ENCODE measurements at regions not wholly inside any gene's neighbourhood (a gene's known extent, or its start where the extent isn't known, plus 50 kb on each side); places are given as distances from the start of the nearest gene placed in this dataset.

DNA sequence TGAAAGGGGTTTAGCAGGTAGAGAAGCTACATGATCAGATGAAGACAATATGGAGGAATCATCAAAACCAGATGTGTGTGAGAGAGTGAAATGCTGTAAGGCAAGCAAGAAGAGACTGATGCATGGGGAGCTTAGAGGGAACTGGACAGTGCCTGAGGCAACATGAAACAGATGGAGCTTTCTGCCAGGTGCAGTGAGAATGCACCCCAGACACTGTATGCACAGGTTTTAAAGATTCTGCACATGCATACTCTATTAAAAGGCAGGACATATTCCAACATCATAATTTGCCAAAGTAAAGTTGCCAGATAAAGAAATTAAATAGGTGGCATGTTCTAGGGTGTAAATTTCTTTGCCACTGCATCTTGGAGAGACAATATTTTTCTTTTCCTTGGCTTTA is 200.1 kb downstream of the AMY1C start:
- no peak overlapping the region for H3K4me3 ChIP-seq (ENCODE audit: low read depth, low read length)
- TF ChIP-seq, protein P1, sequence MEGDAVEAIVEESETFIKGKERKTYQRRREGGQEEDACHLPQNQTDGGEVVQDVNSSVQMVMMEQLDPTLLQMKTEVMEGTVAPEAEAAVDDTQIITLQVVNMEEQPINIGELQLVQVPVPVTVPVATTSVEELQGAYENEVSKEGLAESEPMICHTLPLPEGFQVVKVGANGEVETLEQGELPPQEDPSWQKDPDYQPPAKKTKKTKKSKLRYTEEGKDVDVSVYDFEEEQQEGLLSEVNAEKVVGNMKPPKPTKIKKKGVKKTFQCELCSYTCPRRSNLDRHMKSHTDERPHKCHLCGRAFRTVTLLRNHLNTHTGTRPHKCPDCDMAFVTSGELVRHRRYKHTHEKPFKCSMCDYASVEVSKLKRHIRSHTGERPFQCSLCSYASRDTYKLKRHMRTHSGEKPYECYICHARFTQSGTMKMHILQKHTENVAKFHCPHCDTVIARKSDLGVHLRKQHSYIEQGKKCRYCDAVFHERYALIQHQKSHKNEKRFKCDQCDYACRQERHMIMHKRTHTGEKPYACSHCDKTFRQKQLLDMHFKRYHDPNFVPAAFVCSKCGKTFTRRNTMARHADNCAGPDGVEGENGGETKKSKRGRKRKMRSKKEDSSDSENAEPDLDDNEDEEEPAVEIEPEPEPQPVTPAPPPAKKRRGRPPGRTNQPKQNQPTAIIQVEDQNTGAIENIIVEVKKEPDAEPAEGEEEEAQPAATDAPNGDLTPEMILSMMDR (IDR thresholded peaks at IDR 0.05; ENCODE audit: insufficient read depth, low read depth, low read length, missing control alignments) = no peak
- no peak for DNase-seq (ENCODE audit: low read depth)

GRCh38 chr1:103953386-103953785 is 203.7 kb downstream of the AMY1C start:
- H3K4me3 ChIP-seq (ENCODE audit: low read depth, low read length) = no peak overlapping the region
- DNase-seq (ENCODE audit: low read depth) = peak; percentile 36
- TF ChIP-seq, protein P1 (IDR thresholded peaks at IDR 0.05; ENCODE audit: insufficient read depth, low read depth, low read length, missing control alignments) = peak; percentile 51

DNA sequence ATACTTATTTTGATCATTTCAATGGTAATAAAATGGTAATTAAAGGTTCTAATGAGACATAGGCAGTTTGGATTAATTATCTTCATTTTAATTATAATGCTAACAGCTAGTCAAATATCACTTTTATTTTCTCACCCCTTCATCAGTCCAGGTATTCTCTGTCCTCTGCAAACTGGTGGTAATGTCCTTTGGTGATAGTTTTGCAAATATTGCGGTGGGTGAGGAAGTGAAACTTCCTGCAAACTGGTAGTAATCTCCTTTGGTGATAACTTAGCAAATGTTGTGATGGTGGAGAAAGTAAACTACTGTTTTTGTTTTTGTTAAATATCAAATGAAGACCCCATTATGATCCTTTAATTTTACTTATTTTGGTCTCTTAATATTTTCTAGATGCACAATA is 209.0 kb downstream of the AMY1C start:
- DNase-seq (ENCODE audit: low read depth) = peak; percentile 6
- H3K4me3 ChIP-seq (ENCODE audit: low read depth, low read length) = no peak overlapping the region
- TF ChIP-seq, protein P1 (IDR thresholded peaks at IDR 0.05; ENCODE audit: insufficient read depth, low read depth, low read length, missing control alignments) = no peak

GRCh38 chr1:103959565-103959964 is 209.9 kb downstream of the AMY1C start:
- TF ChIP-seq, protein P1 (IDR thresholded peaks at IDR 0.05; ENCODE audit: insufficient read depth, low read depth, low read length, missing control alignments) = no peak
- H3K4me3 ChIP-seq (ENCODE audit: low read depth, low read length) = no peak overlapping the region
- DNase-seq (ENCODE audit: low read depth) = no peak

DNA sequence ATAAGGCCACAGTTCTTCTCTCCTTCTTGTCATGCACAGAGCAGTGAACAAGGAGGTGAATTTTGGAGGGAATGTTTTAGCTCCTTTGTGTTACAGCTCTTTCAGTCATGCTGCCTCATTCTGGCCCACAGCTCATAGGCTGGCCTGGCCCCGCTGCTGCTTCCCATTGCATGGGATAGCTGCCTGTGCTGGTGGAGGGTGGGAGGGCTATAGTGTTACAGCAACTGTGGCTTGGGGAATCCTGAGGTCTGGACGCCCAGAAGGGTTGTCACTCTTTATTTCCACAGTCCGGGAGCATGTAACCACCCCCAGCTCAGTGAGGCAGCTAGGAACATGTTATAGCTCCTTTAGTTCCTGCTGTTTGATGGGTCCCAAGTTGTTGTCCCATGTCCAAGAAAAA is 210.3 kb downstream of the AMY1C start:
- DNase-seq (ENCODE audit: low read depth) = no peak
- no peak overlapping the region for H3K4me3 ChIP-seq (ENCODE audit: low read depth, low read length)
- TF ChIP-seq, protein P1 (IDR thresholded peaks at IDR 0.05; ENCODE audit: insufficient read depth, low read depth, low read length, missing control alignments) = no peak

DNA sequence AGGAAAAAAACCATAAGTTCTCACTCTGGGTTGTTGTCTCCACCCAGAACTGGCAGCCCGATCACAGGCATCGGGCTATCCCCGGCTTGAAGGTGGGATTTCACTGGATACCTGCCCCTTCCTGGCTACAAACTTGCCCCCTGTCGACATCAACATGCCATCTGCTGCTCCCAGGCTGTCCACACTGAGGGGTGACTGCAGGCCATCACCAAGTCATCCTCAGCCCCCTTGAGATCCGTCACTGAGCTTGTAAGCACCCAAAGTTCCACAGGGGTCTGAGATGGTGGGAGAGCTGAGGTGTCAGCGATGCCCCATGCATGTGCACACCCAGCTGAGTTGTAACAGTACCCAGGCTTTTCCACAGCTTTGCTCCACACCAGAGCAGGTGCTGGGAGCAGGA is 211.0 kb downstream of the AMY1C start:
- TF ChIP-seq, protein P1 (IDR thresholded peaks at IDR 0.05; ENCODE audit: insufficient read depth, low read depth, low read length, missing control alignments) = no peak
- DNase-seq (ENCODE audit: low read depth) = no peak
- no peak overlapping the region for H3K4me3 ChIP-seq (ENCODE audit: low read depth, low read length)

DNA sequence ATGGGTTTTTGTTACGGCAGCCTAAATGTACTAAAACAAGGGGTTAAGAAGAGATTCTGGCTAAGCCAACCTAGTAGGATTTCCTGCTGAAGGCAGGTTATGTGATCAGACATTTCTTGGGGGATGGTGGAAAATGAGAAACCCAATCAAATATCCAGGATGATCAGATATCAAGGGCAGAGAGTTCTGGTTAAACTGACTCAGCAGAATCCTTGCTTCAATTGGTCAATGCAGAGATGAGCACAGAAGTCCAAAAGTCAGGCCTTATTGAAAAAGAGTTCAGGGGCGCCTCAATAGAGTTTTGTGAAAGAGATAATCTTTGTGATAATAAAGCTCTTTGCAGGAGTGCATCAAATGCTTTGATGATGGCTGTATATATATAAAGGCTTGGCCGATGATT is 237.1 kb downstream of the AMY1C start:
- TF ChIP-seq, protein P1 (IDR thresholded peaks at IDR 0.05; ENCODE audit: insufficient read depth, low read depth, low read length, missing control alignments) = no peak
- DNase-seq (ENCODE audit: low read depth) = no peak
- no peak overlapping the region for H3K4me3 ChIP-seq (ENCODE audit: low read depth, low read length)

All from GM12865 (cell line).